SK-N-MC (cell line): ENCODE measurements at regions not wholly inside any gene's neighbourhood (a gene's known extent, or its start where the extent isn't known, plus 50 kb on each side); places are given as distances from the start of the nearest gene placed in this dataset.

Source experiments
- EZH2 ChIP-seq: fragments of 200-600 bp; sonication (generic); IDR thresholded peaks from one replicate; pipeline ENCODE4 v1.6.1; 2017; ENCODE audit warnings: antibody characterized with exemption
- FOXP2 ChIP-seq: optimal IDR thresholded peaks from 2 replicates; pipeline ENCODE3; 2011; ENCODE audit warnings: mild to moderate bottlenecking, moderate library complexity; ENCODE audit not compliant: insufficient read depth; ENCODE audit errors: extremely low read length, control extremely low read depth
- POLR2AphosphoS5 ChIP-seq: IDR thresholded peaks from 2 replicates; pipeline ENCODE4 v1.6.1; 2012; ENCODE audit warnings: mild to moderate bottlenecking, low read depth, low read length, borderline replicate concordance

GRCh38 chr11:112367895-112368294, 107.2 kb upstream of the PLET1 start:
- TF ChIP-seq EZH2 (no peak), POLR2AphosphoS5 (no peak), FOXP2 (no peak)
